ENCODE measurements at regions not wholly inside any gene's neighbourhood (a gene's known extent, or its start where the extent isn't known, plus 50 kb on each side); places are given as distances from the start of the nearest gene placed in this dataset.
"Not testable (repeated sequence)": the region's sequence is repeated elsewhere in the genome, so short reads cannot be mapped to it uniquely, and the experiment has no call there.

- DNase-seq (ENCODE audit: low read depth in 3 of 3) = not testable (repeated sequence)
Measured at GRCh38 chr11:135011313-135011712, 599.3 kb upstream of the B3GAT1 start.

DNA sequence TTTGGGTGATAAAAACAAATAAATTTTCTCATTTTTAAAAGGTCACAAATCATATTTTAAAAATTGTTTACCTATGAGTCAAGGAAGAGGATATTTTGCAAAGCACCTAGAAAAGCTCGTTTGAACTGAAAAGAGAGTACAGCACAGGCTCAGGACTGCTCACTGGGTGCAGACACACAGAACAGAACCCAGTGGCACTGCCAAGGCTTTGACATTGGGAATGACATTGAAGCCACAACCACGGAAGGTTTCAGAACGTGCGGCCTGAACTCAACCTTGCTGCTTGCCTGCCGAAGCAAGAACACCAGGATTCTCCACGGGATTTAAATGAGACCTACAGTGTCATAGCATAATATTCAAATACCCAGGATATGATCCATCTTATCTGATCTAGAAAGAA is 597.1 kb upstream of the B3GAT1 start:
- no peak for DNase-seq (ENCODE audit: low read depth in 3 of 3)

DNA sequence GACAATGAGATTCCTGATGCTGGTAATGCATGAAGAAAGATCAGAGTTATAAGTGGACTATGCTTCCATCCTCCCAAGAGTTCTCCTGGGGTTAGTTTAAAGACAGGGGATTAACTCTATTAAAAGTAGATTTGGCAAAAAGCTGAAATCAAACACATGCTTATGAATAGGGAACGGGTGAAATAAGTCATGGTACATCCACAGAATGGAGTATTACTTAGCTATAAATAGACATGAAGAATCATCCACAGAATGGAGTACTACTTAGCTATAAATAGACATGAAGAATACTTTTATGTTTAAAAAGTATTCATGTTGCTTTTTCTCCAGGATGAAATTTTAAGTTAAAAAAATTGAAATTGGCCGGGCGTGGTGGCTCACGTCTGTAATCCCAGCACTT is 596.4 kb upstream of the B3GAT1 start:
- DNase-seq (ENCODE audit: low read depth in 3 of 3) = no peak

- DNase-seq (ENCODE audit: low read depth in 3 of 3) = no peak
Measured at GRCh38 chr11:135008001-135008405, 596.0 kb upstream of the B3GAT1 start.

GRCh38 chr11:135006800-135007199 is 594.8 kb upstream of the B3GAT1 start:
- no peak for DNase-seq (ENCODE audit: low read depth in 3 of 3)

DNA sequence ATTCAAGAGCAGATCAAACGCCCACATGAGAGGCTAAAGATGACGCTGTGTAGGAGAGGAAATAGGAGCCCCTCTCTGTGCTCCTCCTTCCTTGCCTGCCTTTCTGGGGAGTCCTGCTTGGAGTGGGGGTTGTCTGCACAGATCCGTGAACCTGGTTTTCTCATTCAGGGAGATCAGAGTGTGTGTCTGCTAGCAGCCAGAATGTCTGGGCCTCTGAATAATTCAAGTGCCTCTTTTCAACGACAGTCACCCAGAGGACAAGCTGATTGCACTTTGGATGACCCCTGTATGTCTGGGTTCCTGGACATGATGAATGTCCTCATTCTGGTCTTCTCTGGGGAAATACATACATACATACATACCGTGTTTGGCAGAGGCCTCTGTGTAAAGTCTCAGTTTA is 592.5 kb upstream of the B3GAT1 start:
- DNase-seq (ENCODE audit: low read depth in 3 of 3) = no peak

DNA sequence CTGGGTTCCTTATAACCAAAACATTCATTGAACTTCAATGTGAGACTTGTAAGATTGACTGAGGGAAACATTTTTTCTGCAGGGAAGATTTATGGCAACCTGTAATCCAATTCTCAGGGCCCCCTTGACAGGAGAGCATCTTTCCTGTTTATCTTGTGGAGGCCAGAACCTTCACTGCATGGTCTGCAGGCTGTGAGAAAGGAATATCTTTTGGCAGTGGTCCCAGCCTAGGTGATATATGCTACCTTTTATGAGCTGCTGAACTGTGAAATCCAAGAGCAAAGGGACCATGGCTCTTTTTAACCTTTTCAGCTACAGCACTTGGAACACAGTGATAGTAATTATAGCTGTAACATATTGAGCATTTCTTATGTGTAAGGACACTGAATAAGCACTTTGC is 590.2 kb upstream of the B3GAT1 start:
- no peak for DNase-seq (ENCODE audit: low read depth in 3 of 3)

DNA sequence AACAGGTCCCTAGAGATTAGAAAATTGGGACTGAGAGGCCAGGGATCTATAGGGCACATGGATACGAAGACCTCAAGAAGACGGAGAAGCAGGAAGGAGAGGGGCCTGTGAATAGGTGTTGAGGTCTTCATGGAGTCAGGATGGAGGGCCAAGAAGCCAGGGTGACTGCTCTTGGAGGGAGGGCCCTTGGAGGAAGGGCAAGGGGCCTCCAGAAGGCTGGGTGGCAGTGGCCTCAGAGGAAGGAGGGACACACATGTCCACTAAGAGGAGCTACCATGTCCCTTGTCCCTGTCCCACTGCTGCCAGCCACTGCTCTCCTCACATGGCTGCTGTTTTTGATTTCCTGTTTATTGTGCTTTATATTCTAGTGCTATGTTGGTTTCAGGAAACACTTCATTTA is 589.5 kb upstream of the B3GAT1 start:
- no peak for DNase-seq (ENCODE audit: low read depth in 3 of 3)

DNA sequence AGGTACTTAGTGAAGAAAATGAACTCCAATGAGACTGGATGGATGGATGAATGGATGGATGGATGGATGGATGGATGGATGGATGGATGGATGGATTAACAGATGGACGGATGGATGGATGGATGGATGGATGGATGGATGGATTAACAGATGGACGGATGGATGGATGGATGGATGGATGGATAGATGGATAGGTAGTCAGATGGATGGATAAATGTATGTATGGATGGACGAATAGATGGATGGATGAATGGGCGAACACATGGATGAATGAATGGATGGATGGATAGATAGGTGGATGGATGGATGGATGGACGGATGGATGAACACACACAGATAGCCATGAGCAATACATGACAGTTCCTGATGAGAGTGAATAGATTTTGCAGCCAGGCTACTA is 589.0 kb upstream of the B3GAT1 start:
- not testable (repeated sequence) for DNase-seq (ENCODE audit: low read depth in 3 of 3)

DNA sequence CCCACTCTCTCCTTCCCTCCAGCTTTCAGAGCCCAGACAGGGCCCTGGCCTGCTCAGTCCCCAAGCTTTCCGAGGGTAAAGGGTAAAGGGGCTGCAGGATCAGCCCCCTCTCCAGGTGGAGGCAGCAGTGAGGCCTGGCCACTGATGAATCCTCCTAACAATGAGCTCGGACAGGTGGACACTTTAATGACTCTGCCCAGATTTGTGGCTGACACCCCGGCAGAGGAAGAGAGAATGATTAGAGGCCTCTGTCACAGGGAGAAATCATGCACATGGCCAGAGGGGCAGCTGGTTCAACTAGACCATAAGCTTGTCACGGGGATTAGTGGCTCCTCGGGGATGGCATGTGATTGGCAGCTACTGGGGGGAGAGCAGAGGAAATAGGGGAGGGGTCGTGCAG is 587.5 kb upstream of the B3GAT1 start:
- no peak for DNase-seq (ENCODE audit: low read depth in 3 of 3)

GRCh38 chr11:134997652-134998320 is 585.7 kb upstream of the B3GAT1 start:
- no peak for DNase-seq (ENCODE audit: low read depth in 3 of 3)

DNA sequence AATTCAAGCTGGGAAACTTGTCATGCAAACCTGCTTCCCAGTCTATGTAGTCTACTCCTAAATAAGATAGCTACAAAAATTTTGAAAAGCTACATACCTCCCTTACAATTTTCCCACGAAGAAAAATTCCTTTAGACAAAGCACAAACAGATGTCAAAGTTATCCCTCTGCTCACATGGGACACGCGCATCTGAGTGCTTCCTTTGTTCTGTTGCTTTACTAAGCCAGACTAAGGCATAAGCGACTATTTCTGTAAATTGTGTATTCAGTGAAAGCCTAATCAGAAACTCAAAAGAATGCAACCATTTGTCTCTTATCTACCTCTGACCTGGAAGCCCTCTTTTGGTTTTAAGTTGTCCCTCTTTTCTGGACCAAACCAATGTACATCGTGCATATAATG is 583.7 kb upstream of the B3GAT1 start:
- no peak for DNase-seq (ENCODE audit: low read depth in 3 of 3)

DNA sequence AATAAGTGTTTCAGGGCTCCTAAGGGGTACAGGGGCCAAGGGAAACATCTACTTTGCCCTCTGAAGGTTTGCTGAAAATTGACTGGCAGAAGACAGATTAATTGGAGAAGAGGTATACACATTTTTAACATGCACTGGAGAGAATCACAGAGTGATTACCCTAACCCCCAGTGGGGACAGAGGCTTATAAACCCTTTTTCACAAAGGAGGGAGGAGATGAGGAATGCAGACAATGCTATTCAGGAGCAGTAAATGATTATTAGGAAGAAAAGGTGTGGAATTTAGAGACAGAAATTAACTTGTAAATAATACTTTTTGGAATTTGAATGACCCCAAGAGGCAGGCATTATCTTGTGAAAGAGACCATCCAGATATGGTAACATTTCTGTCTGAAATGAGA is 582.4 kb upstream of the B3GAT1 start:
- no peak for DNase-seq (ENCODE audit: low read depth in 3 of 3)

DNA sequence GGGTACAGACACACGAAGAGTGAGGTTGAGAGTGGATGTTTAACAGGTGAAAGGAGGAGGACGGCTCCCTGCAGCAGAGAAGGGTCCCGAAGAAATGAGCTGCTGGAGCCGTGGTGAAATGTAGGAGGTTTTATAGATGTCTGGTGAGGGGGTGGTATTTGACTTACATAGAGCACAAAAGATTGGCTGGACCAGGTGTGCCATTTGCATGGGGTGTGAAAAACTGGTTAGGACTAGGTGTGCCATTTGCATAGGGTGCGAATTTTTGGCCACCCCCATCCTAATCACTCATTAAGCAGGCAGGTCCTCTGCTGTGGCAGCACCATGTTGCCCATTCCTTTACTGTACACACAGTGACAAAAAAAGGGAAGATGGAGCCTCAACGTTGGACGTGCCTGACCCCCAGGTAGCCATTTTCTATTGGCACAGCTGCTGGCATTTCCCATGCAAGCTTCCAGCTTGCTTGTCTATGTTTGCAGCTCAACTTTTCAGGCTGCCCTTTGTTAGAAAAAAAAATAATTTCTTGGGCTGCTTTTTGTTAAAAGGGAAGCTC is 581.7 kb upstream of the B3GAT1 start:
- DNase-seq (ENCODE audit: low read depth in 3 of 3) = no peak

- no peak for DNase-seq (ENCODE audit: low read depth in 3 of 3)
Measured at GRCh38 chr11:134992981-134993380, 580.9 kb upstream of the B3GAT1 start.

- no peak for DNase-seq (ENCODE audit: low read depth in 3 of 3)
Measured at GRCh38 chr11:134988495-134988894, 576.5 kb upstream of the B3GAT1 start.

- no peak for DNase-seq (ENCODE audit: low read depth in 3 of 3)
Measured at GRCh38 chr11:134987822-134988221, 575.8 kb upstream of the B3GAT1 start.

DNA sequence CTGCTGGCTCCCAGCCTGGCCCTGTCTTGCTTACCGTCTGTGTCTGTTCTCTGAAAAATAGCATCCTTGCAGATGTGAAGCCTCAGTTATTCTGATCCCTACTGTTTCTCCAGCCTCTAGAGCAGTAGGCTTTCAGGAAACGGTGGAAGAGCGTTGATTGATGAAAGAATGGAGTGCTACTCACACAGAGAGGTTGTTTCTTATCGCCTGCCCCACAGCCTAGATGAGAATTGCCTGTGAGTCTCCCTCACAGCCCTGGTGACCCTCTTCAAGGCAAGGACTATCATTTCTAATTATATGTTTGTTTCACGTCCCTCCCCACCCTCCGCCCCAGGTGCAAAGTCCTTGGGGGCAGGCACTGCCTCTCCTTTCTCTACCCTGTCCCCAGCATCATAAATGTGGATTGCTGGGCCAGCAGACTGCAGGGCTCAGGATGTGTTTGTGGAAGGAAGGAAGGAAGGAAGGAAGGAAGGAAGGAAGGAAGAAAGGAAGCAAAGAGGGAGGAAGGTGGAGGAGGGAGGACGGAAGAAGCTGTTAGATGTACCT is 575.3 kb upstream of the B3GAT1 start:
- DNase-seq (ENCODE audit: low read depth in 3 of 3) = no peak

- DNase-seq (ENCODE audit: low read depth in 3 of 3) = no peak
Measured at GRCh38 chr11:134984421-134984820, 572.4 kb upstream of the B3GAT1 start.

GRCh38 chr11:134982432-134982831 is 570.4 kb upstream of the B3GAT1 start:
- not testable (repeated sequence) for DNase-seq (ENCODE audit: low read depth in 3 of 3)

- DNase-seq (ENCODE audit: low read depth in 3 of 3) = no peak
Measured at GRCh38 chr11:134981835-134982234, 569.8 kb upstream of the B3GAT1 start.

GRCh38 chr11:134980819-134981710 is 569.0 kb upstream of the B3GAT1 start:
- no peak for DNase-seq (ENCODE audit: low read depth in 3 of 3)

DNA sequence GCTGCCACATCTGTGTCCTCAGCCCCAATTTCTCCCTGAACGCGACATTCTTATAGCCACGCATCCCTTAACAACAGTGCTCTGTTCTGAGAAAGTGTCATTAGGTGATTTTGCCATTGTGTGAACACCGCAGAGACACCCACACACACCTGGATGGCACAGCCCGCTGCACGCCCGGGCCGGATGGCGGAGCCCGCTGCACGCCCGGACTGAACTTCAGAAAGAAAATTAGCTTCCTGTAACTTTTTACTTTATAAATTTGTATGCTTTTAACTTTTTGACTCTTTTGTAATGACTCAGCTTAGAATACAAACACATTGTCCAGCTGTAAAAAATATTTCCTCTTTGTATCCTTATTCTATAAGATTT is 567.0 kb upstream of the B3GAT1 start:
- DNase-seq (ENCODE audit: low read depth in 3 of 3) = not testable (repeated sequence)

Data from stimulated activated CD4-positive, alpha-beta T cell treated with anti-CD3 and anti-CD28 coated beads, TNF-alpha, amount 100 ng/mL, for 4 hours (primary cell).